Peyer's patch (tissue), 4 donors: ENCODE measurements at regions not wholly inside any gene's neighbourhood (a gene's known extent, or its start where the extent isn't known, plus 50 kb on each side); places are given as distances from the start of the nearest gene placed in this dataset.

Source experiments
- POLR2A ChIP-seq, 2 donors: fragments of 450-650 bp; IDR thresholded peaks; one replicate each; pipeline ENCODE4 v1.5.1; 2017; ENCODE audit warnings: antibody characterized with exemption in 2 of 2, mild to moderate bottlenecking in 2 of 2, moderate library complexity in 2 of 2
- TF ChIP-seq, protein P1 (sequence below), 6 experiments: fragments of 450-650 bp in 4 of 6; fragments of 200-600 bp in 2 of 6; sonication (generic) in 1 of 6; IDR thresholded peaks; one replicate each; pipeline ENCODE4 v1.5.1; 2017 to 2019; ENCODE audit warnings: antibody characterized with exemption in 6 of 6, mild to moderate bottlenecking in 3 of 6, moderate library complexity in 1 of 6

DNA sequence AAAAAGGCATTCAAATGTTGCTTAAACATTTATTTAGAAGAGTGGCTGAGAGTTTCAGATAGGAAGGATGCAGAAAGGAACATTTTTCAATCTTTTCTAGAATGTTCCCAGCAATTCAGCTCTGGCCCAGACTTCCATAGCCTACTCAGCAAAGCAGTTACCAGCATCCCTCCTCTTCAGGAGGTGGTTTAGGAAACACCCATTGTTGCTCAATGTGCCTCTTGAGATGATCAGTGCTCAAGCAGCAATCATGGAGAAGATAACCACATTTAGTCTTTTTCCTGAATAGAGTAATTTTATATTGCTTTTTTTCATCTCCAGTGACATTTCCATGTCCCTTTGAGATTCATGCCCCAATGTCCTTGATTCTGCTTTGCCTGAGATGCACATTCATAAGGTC is 328.7 kb upstream of the PPARGC1A start:
- TF ChIP-seq, protein P1, sequence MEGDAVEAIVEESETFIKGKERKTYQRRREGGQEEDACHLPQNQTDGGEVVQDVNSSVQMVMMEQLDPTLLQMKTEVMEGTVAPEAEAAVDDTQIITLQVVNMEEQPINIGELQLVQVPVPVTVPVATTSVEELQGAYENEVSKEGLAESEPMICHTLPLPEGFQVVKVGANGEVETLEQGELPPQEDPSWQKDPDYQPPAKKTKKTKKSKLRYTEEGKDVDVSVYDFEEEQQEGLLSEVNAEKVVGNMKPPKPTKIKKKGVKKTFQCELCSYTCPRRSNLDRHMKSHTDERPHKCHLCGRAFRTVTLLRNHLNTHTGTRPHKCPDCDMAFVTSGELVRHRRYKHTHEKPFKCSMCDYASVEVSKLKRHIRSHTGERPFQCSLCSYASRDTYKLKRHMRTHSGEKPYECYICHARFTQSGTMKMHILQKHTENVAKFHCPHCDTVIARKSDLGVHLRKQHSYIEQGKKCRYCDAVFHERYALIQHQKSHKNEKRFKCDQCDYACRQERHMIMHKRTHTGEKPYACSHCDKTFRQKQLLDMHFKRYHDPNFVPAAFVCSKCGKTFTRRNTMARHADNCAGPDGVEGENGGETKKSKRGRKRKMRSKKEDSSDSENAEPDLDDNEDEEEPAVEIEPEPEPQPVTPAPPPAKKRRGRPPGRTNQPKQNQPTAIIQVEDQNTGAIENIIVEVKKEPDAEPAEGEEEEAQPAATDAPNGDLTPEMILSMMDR (IDR thresholded peaks at IDR 0.05), result no peak
- TF ChIP-seq POLR2A (IDR thresholded peaks at IDR 0.05), result no peak
